ENCODE measurements at regions not wholly inside any gene's neighbourhood (a gene's known extent, or its start where the extent isn't known, plus 50 kb on each side); places are given as distances from the start of the nearest gene placed in this dataset.

- TF ChIP-seq CTCF (IDR thresholded peaks at IDR 0.05) (no peak), POLR2AphosphoS5 (IDR thresholded peaks at IDR 0.05) (no peak)
Measured at GRCh38 chr22:27337676-27338075, 463.9 kb downstream of the MN1 start.

Data from stomach (tissue), 4 donors.